Mesodermal cell (in vitro differentiated cells): ENCODE measurements at regions not wholly inside any gene's neighbourhood (a gene's known extent, or its start where the extent isn't known, plus 50 kb on each side); places are given as distances from the start of the nearest gene placed in this dataset.

Experiments used
- H3K27ac ChIP-seq: 2 replicates; pipeline ENCODE4 v1.7.0; 2013; ENCODE audit warnings: mild to moderate bottlenecking, low read depth, low read length, moderate library complexity; ENCODE audit not compliant: severe bottlenecking
- H3K36me3 ChIP-seq: 2 replicates; pipeline ENCODE4 v1.7.1; 2013; ENCODE audit warnings: mild to moderate bottlenecking, low read length, moderate library complexity; ENCODE audit not compliant: control insufficient read depth, insufficient read depth
- H3K4me1 ChIP-seq: one replicate; pipeline ENCODE4 v1.7.1; 2013; ENCODE audit warnings: mild to moderate bottlenecking, low read length; ENCODE audit not compliant: insufficient read depth, control insufficient read depth, poor library complexity, severe bottlenecking
- H3K4me3 ChIP-seq: 2 replicates; pipeline ENCODE4 v1.7.0; 2013; ENCODE audit warnings: low read length, control low read depth, mild to moderate bottlenecking; ENCODE audit not compliant: insufficient read depth, poor library complexity, severe bottlenecking; ENCODE audit errors: extremely low read depth
- H3K9me3 ChIP-seq: 2 replicates; pipeline ENCODE4 v1.7.1; 2013; ENCODE audit warnings: mild to moderate bottlenecking, low read length, moderate library complexity; ENCODE audit not compliant: control insufficient read depth
- WGBS, 2 experiments: methylation state at CpG; one replicate each; pipeline ENCODE4 v1.1.5; 2013; ENCODE audit warnings: missing lambda C conversion rate in 2 of 2; ENCODE audit not compliant: insufficient coverage in 2 of 2; 5-methylcytosine and 5-hydroxymethylcytosine counted together

DNA sequence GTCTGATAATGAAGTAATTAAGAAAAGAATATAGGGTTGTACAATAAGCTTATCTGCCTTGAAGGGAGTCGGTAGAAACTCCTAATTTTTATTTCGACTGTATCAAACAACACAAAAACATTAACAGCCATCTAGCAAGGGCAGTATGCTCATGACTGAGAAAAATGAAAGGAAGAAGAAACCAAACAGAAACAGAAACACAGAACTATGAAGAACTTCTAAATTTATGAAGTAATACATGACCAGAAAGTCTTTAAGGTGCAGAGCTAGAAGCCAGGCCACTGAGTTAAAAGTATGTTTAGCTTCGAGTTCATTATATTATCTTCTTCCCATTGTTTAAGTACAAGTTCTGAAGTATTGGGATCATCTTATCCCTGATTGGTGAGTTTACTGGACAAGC, 367.3 kb upstream of the C9orf72 start:
- Histone ChIP-seq H3K4me1 (peaks cover 7% of the 10 kb centered on the region), H3K27ac (no peak overlapping the region), H3K9me3 (no peaks in the 10 kb centered on the region), H3K4me3 (no peak overlapping the region), H3K36me3 (no peaks in the 10 kb centered on the region)
- WGBS, 2 experiments: no CpG with 5 or more reads among the region's 3 CpGs

DNA sequence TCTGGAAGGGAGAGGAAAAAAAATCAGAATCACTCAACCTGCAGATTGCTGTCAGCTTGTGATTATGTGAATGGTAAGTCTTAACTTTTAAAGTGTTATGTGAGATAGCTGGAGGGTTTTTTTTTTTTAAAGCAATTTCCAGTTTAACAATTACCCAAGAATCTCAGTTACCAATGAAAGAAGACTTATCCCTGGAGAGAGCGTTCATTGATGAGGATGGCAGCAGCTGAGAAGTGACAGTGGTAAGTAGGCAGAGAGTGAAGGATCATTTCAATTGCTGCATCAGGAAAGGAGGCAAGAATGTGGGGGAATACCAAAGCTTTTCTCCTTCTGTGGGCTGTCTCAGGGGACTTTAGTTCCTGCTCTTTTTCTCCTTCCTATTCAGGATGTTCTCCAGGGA, 370.2 kb upstream of the C9orf72 start:
- H3K36me3 ChIP-seq: no peaks in the 10 kb centered on the region
- no peak overlapping the region for H3K4me3 ChIP-seq
- no CpG with 5 or more reads among the region's 1 CpG for WGBS, 2 experiments
- H3K9me3 ChIP-seq: no peaks in the 10 kb centered on the region
- no peak overlapping the region for H3K27ac ChIP-seq
- H3K4me1 ChIP-seq: peaks cover 7% of the 10 kb centered on the region

DNA sequence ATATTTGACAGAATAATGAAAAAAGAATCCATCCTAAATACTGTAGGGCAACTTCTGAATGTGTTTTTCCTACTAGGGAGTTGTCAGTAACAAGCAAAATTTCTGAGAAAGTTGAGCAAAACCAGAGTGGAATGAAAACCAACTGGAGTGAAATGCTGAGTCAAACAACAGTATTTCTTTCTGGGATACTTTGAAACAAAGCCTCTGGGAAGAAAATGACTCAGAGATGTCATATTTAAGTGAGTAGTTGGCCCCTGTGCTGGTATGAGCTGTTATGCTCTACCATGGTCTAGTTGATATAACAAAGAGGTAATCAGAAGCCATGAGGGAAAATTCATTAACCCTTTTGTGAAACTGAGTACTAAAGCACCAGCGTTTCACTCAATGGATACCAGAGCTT, 372.1 kb upstream of the C9orf72 start:
- WGBS, 2 experiments: 50% methylated on average over 1 of the region's 1 CpG; no CpG with 5 or more reads in 1 of the 2 experiments
- H3K4me1 ChIP-seq: peaks cover 7% of the 10 kb centered on the region
- no peak overlapping the region for H3K27ac ChIP-seq
- H3K36me3 ChIP-seq: no peaks in the 10 kb centered on the region
- no peak overlapping the region for H3K4me3 ChIP-seq
- no peaks in the 10 kb centered on the region for H3K9me3 ChIP-seq

DNA sequence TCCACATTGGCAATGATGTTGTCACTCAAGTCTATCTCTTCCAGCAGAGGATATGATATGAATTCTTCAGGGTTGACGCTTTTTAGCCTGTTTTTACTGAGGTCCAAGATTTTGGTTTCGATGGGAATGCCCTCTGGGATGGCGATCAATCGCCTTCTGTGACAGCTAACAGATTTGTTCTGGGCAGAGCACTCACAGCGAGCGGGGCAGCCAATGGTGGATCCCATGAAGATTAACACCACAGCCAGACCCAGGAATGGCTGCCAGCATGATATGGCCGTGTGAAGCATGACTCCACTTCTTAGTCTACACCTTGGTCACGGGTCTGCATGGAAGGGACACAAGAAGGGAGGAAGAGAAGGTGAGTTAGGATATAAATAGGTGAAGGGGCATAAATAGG, 377.1 kb upstream of the C9orf72 start:
- H3K4me1 ChIP-seq: no peaks in the 10 kb centered on the region
- H3K27ac ChIP-seq: no peak overlapping the region
- H3K36me3 ChIP-seq: no peaks in the 10 kb centered on the region
- H3K4me3 ChIP-seq: no peak overlapping the region
- no peaks in the 10 kb centered on the region for H3K9me3 ChIP-seq
- 90 to 97% methylated on average over 6 to 7 of the region's 8 CpGs for WGBS, 2 experiments

DNA sequence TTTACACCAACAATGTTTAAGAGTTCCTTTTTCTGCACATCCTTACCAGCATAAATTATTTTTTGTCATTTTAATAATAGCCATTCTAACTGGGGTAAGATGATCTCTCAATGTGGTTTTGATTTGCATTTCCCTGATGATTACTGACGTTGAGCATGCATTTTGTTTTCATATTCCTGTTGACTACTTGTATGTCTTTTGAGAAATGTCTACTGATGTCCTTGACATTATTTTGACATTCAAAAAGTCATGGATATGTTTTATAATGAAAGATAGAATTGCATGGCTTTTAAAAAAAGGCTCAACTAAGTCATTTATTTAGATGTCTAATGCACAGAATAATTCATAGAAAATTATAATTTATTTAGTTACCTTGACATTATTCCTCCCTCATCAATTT, 381.6 kb upstream of the C9orf72 start:
- Histone ChIP-seq H3K36me3 (no peaks in the 10 kb centered on the region), H3K27ac (no peak overlapping the region), H3K4me1 (no peaks in the 10 kb centered on the region), H3K9me3 (no peaks in the 10 kb centered on the region), H3K4me3 (no peak overlapping the region)
- no CpG with 5 or more reads among the region's 1 CpG for WGBS, 2 experiments

DNA sequence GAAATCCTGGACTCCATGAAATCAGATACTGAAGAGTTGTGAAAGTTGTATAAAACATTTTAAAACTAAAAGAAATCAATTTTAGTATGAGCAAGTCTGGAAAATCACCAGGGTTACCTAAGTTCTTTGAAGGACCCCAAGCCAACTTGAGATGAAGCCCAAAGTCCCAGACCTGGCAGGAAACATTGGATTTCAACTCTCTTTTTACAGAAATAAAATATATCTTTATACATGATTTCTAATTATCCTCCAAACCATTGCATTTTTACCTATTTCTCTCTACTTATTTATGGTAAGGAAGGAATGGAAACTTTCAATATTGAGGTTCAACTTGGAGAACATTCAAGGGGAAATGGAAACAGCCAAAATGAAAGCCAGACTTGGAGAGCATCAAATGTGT, 390.6 kb upstream of the C9orf72 start:
- H3K4me3 ChIP-seq: no peak overlapping the region
- H3K36me3 ChIP-seq: no peaks in the 10 kb centered on the region
- peaks cover 10% of the 10 kb centered on the region for H3K4me1 ChIP-seq
- H3K9me3 ChIP-seq: no peaks in the 10 kb centered on the region
- no peak overlapping the region for H3K27ac ChIP-seq

GRCh38 chr9:27967210-27967609, 393.9 kb upstream of the C9orf72 start:
- Histone ChIP-seq H3K4me1 (peaks cover 10% of the 10 kb centered on the region), H3K9me3 (no peaks in the 10 kb centered on the region), H3K36me3 (no peaks in the 10 kb centered on the region), H3K27ac (no peak overlapping the region), H3K4me3 (no peak overlapping the region)
- WGBS, 2 experiments: no CpG with 5 or more reads among the region's 2 CpGs

- H3K27ac ChIP-seq: no peak overlapping the region
- no peaks in the 10 kb centered on the region for H3K9me3 ChIP-seq
- H3K4me1 ChIP-seq: no peaks in the 10 kb centered on the region
- no peak overlapping the region for H3K4me3 ChIP-seq
- H3K36me3 ChIP-seq: no peaks in the 10 kb centered on the region
- WGBS, 2 experiments: 87 to 88% methylated on average over 2 to 3 of the region's 3 CpGs
Measured at GRCh38 chr9:27977931-27978330, 404.6 kb upstream of the C9orf72 start.

DNA sequence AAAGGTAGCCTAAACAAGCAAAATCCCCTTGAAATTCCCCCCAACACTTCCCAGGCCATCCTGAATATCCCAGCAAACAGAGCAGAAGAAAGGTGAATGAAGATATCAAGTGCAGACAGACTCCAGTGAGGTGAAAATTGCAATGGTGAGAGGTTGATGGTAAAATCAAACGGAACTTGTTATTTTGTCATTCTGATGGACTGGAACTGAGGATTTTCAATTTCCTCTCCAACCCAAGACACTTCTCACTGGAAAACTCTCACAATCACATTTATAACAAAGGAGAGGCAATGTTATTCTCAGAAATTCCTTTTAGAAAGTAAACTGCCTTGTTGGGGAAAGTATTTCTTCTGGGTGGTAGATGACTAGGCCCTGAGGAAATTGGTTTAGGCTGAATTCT, 412.4 kb upstream of the C9orf72 start:
- H3K4me1 ChIP-seq: no peaks in the 10 kb centered on the region
- H3K36me3 ChIP-seq: no peaks in the 10 kb centered on the region
- H3K27ac ChIP-seq: no peak overlapping the region
- no CpG with 5 or more reads among the region's 1 CpG for WGBS, 2 experiments
- H3K9me3 ChIP-seq: no peaks in the 10 kb centered on the region
- H3K4me3 ChIP-seq: no peak overlapping the region

DNA sequence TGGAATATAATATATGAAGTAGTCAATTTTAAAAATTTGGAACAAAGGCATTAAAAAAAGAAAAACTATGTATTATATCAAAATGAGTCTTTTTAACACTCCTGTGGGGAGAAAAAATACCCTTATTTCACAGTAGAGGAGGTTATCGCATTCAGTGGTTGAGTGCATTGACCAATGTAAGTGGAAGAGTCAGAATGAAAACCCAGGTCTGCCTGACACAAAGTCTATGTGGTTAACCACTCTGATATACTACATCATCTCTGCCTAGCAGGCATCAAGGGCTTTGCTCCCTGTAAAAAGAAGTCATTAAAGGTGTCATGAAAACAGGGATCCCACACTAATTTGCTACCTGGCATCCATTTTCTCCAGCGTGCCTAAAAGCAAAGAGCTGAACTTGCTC, 417.2 kb upstream of the C9orf72 start:
- WGBS, 2 experiments: 100% methylated on average over 1 of the region's 2 CpGs
- no peaks in the 10 kb centered on the region for H3K9me3 ChIP-seq
- H3K27ac ChIP-seq: no peak overlapping the region
- H3K4me3 ChIP-seq: no peak overlapping the region
- H3K36me3 ChIP-seq: no peaks in the 10 kb centered on the region
- peaks cover 5% of the 10 kb centered on the region for H3K4me1 ChIP-seq

DNA sequence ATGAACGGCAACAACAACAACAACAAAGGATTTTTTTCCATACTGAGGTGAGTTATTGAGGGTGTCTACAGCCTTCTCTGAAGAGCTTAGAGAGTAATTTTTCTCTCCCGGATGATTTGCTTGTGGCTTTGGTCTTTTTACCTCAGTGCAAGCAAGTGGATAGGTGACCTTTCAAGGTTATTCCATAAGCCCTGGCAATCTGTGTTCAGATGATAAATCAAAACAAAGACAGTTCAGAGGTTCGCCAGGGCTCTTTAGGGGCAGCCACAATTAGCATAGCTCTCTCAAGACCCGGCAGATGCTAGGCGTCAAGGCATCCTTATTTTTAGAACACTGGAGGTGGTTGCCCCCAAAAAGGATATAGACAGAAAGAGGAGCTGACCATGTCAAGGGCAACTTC, 417.9 kb upstream of the C9orf72 start:
- H3K27ac ChIP-seq: no peak overlapping the region
- 77 to 94% methylated on average over 3 to 4 of the region's 5 CpGs for WGBS, 2 experiments
- no peaks in the 10 kb centered on the region for H3K9me3 ChIP-seq
- H3K4me1 ChIP-seq: peaks cover 5% of the 10 kb centered on the region
- no peak overlapping the region for H3K4me3 ChIP-seq
- H3K36me3 ChIP-seq: no peaks in the 10 kb centered on the region

- H3K27ac ChIP-seq: peak overlapping the region; percentile 43
- 50% methylated on average over 1 of the region's 1 CpG; no CpG with 5 or more reads in 1 of the 2 experiments for WGBS, 2 experiments
Measured at GRCh38 chr9:28001096-28001495, 427.8 kb upstream of the C9orf72 start.

More at GRCh38 chr9:28001096-28001495, 427.8 kb upstream of the C9orf72 start:
- H3K4me1 ChIP-seq: no peaks in the 10 kb centered on the region
- no peaks in the 10 kb centered on the region for H3K9me3 ChIP-seq
- H3K4me3 ChIP-seq: no peak overlapping the region
- no peaks in the 10 kb centered on the region for H3K36me3 ChIP-seq
